NCI-H2081 (cell line): ENCODE measurements at regions not wholly inside any gene's neighbourhood (a gene's known extent, or its start where the extent isn't known, plus 50 kb on each side); places are given as distances from the start of the nearest gene placed in this dataset.

Experiments used
- DNase-seq, 2 experiments: peaks; one replicate each; lab custom pipeline; 2025; lab: John Stamatoyannopoulos, UW

DNA sequence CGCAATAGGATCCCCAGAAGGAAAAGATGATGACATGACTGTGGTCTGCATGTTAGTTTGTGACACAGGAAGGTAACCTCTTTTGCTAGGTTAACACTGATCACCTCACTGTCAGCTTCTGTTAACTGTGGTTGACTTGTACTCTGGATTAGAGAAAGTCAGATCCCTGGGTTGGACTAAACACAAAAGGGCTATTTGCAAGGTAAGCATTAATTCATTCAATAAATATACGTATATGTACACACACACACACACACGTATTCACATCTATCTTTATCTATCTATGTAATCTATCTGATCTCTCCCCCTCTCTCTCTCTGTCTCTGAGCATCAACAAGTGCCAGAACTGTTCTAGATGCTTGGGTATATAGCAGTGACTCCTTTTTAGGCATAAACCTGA lies 136.1 kb upstream of the SNX19 start:
- DNase-seq, result no peak

GRCh38 chr11:131056036-131056435 lies 139.8 kb upstream of the SNX19 start:
- DNase-seq, result no peak

DNA sequence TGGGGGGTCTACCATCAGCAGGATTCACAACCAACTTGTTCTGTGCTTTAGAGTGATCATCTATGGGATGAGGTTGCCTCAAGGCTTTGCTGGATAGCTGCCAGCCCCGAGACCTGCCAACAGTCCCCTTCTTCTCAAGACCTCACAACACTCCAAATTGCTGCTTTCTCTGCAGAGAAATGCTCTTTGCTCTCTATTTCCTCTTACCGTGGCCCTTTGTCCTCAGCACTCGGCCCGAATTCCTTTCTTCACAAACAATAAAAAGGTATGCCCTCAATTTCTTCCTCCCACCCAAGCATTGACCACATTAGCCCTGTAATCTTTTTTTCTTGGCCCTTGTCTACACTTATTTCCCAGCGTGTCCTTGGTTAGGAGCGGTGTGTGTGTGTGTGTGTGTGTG lies 147.4 kb upstream of the SNX19 start:
- DNase-seq, result no peak

DNA sequence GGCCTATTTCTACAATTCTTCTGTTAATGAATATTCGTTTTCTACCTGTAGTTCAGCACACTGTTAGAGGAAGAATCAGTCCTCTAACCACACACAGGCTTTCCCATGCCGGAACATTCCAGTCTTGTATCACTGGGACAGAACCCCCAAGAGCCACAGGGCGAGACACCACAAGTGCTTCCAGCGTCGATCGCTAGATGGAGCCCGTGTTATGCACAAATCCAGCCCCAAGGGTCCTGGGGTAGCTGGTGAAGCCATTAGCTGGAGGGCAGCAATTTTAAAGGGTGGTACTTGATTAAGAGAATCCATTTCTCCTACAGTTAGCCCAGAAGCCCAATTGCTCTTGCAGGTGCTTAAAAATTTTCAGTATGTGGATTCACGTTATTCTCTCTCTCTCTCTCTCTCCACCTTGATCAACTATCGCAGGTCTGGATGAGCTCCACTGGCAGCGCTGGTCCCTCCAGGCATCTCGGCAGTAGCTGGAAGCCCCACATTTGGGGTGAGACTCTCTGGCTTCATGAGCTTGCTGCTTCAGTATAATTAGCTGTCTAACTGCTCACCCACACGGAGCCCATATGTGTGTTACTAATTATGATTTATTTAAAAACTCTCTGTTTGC lies 148.2 kb upstream of the SNX19 start:
- DNase-seq, result peak; percentile 44 to 51

DNA sequence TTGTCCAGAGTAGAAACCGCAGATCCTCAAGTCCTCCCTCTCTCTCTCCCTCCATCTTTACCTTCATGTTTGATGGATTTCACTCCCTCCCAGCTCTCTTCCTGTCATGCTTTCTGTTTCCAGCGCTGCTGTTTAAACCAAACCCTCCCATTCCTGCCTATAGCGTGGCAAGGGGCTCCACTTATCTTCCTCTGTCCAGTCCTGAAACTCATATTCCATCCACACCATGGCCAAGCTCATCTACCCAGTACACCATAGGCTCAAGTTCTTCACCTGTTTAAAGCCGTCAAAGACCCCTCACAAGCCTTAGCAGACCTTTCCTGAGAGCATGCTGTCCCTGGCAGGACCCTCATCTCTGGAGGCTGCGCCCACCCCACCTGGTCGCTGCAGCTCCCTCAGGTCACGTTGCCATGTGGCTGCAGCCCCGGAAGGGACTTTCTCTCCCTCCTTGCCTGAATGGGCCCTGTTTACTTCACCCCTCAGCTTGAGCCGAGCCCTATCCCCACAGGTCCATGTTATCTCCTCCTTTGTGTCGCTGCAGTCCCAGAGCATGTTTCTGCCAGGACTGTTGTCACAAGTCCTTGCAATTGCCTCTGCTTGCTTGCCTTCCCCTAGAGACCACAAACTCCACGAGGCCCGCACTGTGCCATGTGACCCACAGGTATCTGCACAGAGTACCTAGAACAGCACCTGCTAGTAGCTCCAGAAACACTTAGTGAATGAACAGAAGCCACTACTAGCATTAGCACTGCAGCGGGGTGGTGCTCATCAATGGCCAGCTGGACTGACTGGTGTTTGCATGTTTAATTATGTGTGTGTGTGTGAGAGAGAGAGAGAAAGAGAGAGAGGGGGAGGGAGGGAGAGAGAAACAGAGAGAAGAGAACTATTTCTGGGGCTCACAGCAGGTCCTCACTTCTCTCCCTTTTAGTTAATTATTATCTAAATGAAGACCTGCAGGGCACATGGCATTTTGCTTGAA lies 149.4 kb upstream of the SNX19 start:
- no peak for DNase-seq

GRCh38 chr11:131066551-131066950 lies 150.3 kb upstream of the SNX19 start:
- no peak for DNase-seq

- DNase-seq, result no peak
Measured at GRCh38 chr11:131070365-131070764, 154.1 kb upstream of the SNX19 start.

DNA sequence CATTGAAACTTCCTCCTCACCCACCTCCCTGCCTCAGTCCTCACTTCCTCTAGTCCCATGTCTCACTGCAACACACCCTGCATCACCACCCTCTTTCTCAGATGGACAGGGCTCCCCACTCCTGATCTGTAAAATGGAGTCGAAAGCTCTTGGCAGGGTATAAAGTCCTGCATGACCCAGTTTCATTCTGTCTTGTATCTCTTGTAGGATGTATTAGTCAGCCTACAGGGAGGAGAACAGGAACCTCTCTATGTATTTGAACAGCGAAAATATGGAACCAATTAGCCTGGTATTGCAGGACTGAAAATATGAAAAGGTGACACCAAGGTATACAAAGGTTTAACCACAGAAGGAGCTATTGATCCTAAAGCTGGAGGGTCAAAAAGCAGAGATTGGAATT lies 156.9 kb upstream of the SNX19 start:
- DNase-seq, result no peak

- DNase-seq, result no peak
Measured at GRCh38 chr11:131074573-131074972, 158.3 kb upstream of the SNX19 start.

DNA sequence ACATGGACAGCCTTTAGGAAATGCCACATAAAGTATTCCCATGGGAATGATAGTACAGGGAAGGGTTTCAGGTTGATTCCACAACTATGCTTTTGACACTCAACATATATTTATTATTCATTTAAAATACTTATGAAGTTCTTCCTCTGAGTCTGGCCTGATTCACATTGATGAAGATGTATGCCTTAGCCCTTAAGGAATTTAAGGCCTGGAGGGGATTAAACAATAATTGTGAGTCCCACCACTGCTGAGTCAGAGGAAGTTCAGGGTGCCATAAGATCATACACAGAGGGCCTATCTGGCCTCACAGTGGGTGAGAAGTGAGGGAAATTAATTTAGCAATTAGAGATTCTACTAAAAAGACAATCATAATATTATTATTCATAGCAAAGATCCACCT lies 161.1 kb upstream of the SNX19 start:
- DNase-seq, result no peak

DNA sequence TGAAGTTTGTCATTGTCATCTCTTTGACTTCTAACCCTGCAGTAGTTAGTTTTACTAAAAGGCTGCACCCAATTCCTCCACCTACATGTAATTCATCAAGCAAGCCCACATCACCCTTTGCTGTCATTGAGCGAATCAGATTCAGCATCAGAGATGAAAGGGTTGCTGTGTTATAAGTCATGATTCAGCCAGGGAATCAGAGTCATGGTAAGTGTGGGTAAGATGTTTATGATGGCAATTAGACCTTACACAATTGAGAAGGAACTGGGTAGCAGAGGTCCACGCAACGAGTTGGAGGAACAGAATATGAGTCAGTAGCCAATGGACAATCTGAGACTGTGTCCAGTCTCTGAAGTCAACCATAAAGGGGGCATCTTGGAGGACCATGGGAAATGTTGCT lies 162.8 kb upstream of the SNX19 start:
- DNase-seq, result no peak

DNA sequence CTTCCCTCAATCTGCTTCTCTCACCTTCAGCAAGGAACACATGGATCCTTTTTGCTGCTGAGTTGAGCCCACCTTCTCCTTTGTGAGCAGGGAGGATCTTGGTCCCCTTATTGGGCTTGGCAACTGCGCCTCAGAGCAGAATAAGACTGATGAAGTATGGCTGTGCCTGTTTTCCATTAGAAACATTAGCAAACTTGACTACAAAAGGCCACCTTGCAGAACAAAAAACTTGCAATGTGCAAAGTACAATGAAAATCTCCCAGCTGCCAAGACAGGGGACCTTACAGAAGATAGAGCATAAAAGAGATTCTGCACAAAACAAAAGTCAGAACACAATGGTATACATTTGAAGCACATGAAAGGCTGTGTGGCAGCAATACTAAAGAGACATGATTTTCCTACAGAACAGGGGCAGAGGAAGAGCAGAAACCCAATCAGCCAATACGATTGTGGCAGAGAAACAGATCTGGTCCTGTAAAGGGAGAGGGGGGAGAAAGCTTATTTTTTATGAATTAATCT lies 173.5 kb upstream of the SNX19 start:
- DNase-seq, result no peak

DNA sequence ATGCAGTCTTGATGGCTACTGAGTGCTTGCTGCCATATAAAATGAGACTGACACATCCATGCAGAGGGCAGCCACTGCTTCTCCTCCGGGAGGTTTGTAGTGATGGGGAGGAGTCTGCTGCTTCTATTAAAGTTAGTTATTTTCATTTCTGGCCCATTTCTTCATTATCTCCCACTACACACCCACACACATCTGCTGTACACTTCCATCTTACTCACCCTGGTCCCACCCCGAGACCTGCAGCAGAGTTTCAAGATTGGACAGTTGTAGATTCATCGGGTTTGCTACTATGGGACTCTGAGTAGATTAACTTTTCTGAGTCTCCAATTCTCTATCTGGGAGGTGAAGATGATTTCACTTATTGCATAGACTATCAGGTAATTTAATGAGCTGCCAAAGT lies 176.2 kb upstream of the SNX19 start:
- DNase-seq, result no peak

DNA sequence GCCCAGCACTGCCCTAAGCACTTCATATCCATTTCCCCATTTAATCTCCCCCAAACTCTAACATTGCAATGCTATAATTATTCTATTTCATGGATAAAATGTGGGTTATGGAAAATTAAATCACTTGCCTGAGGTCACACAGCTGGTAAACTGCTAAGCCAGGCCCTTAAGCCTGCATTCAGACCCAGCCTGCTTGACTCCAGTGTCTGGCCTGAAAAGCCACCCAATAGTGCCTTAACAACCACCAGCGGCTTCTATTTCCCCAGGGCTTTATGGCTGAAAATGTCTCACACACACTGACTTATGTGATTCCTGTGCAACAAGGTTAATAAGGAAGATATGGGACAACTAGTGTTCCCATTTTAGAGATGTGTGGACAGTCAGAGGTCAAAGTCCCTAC lies 178.5 kb upstream of the SNX19 start:
- no peak for DNase-seq

GRCh38 chr11:131095511-131096185 lies 179.4 kb upstream of the SNX19 start:
- DNase-seq, result no peak

DNA sequence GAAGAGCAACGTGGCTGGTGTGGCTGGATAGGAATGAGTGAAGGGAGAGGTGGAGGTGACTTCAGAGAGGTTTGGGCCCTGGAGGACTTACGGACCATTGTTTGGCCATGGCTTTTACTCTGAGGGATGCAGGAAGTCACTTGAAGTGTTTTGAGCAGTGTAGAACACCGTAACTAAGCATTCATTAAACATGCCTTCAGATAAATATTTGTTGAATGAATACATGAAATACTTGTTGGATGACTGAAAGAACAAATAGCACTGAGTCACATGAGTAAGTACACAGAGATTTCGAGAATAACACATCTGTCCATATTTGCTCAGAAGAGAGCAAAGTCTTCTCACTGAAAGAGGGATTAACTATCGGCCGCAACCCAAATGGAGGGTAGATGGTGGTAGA lies 182.7 kb upstream of the SNX19 start:
- DNase-seq, result no peak

- DNase-seq, result no peak
Measured at GRCh38 chr11:131099746-131100145, 183.5 kb upstream of the SNX19 start.

DNA sequence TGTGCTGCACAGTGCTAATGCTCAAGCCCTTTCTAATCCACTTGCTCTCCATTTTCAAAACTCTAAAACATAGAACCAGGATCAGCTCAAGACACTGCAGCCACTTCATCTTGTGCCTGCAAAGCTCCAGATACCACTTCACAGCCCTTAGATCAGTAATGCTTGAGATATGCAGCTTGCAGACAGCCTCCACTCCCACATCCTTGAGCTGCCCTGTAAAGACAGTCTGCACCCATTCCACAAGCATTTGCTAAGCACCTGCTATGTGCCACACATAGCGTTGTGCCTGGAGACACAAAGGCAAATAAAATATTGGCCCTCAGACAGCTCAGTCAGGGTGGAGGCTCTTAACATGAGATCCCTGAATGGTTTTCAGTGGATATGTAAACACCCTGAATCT lies 192.5 kb upstream of the SNX19 start:
- no peak for DNase-seq

- DNase-seq, result no peak
Measured at GRCh38 chr11:131109257-131109656, 193.0 kb upstream of the SNX19 start.

DNA sequence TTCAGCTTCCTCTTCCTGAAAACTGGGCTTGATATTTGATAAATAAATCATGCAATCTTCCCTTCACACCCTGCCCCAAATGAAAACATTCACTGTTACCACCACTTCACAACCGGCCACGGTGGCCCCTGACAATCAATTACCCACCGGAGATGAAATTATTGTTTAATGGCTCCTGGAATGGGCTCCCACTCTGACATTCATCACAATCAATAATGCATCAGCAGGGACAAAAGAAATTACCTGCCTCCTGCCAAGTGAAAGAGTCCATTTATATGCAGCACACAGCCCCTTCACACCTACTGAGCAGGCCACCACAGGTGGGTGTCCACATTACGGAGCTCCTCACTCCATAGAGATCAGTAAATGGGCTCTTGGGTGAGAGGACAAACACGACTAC lies 193.5 kb upstream of the SNX19 start:
- DNase-seq, result no peak

- DNase-seq, result no peak
Measured at GRCh38 chr11:131111775-131112174, 195.5 kb upstream of the SNX19 start.

DNA sequence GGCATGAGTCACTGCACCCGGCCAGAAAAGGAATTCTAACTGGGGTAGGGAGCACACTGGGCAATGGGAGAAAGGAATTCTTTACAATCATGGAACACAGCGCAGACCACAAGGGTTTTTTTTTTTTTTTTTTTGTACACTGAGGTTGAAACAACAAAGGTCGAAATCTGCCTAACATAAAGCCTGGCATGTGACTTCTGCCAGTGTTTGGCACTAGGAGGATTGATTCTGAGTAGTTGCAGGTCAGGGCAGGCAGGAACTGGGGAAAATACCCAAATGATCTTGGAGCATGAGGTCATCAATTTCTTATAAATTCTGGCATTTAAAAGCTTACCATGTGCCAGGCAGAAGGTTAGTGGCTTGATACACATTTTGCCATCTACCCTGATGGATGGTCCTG lies 202.0 kb upstream of the SNX19 start:
- no peak for DNase-seq
